HEK293T (cell line): ENCODE measurements at regions not wholly inside any gene's neighbourhood (a gene's known extent, or its start where the extent isn't known, plus 50 kb on each side); places are given as distances from the start of the nearest gene placed in this dataset.

ENCODE experiments used
- CTCF ChIA-PET: fragments of 350-600 bp; formaldehyde crosslinking; extraction: SDS; loops from one replicate; lab custom pipeline; 2021; ENCODE audit warnings: antibody characterized with exemption, inconsistent platforms; lab: Yijun Ruan, JAX
- POLR2A ChIA-PET: fragments of 350-600 bp; formaldehyde crosslinking; extraction: SDS; loops from one replicate; lab custom pipeline; 2020; ENCODE audit warnings: antibody characterized with exemption, inconsistent platforms; lab: Yijun Ruan, JAX
- DNase-seq: peaks from one replicate; pipeline ENCODE4 v3.0.0; 2012; ENCODE audit warnings: mixed read lengths; ENCODE audit errors: extremely low spot score
- ARNT ChIP-seq: fragments of 450-650 bp; IDR thresholded peaks from 2 replicates; pipeline ENCODE4 v1.6.1; 2017; ENCODE audit warnings: mild to moderate bottlenecking
- BHLHE40 ChIP-seq: fragments of 450-650 bp; IDR thresholded peaks from 2 replicates; pipeline ENCODE4 v1.6.1; 2016; ENCODE audit warnings: mild to moderate bottlenecking, moderate library complexity, borderline replicate concordance
- CTBP1 ChIP-seq: fragments of 450-650 bp; IDR thresholded peaks from 2 replicates; pipeline ENCODE4 v1.6.1; 2016; ENCODE audit warnings: borderline replicate concordance
- ELF4 ChIP-seq: fragments of 450-650 bp; IDR thresholded peaks from 2 replicates; pipeline ENCODE4 v1.6.1; 2017; ENCODE audit warnings: antibody characterized with exemption
- FOXA1 ChIP-seq: fragments of 450-650 bp; IDR thresholded peaks from 2 replicates; pipeline ENCODE4 v1.6.1; 2016; ENCODE audit warnings: mild to moderate bottlenecking
- FOXK2 ChIP-seq: fragments of 450-650 bp; IDR thresholded peaks from 2 replicates; pipeline ENCODE4 v1.6.1; 2016; ENCODE audit warnings: mild to moderate bottlenecking
- FOXM1 ChIP-seq: fragments of 450-650 bp; IDR thresholded peaks from 2 replicates; pipeline ENCODE4 v1.6.1; 2017; ENCODE audit warnings: mild to moderate bottlenecking, borderline replicate concordance
- HDGF ChIP-seq: fragments of 450-650 bp; IDR thresholded peaks from 2 replicates; pipeline ENCODE4 v1.6.1; 2017; ENCODE audit warnings: antibody characterized with exemption, borderline replicate concordance
- L3MBTL2 ChIP-seq: fragments of 450-650 bp; conservative IDR thresholded peaks from 2 replicates; pipeline ENCODE4 v1.6.1; 2016; ENCODE audit warnings: mild to moderate bottlenecking
- LEF1 ChIP-seq: fragments of 450-650 bp; IDR thresholded peaks from 2 replicates; pipeline ENCODE4 v1.6.1; 2017; ENCODE audit warnings: mild to moderate bottlenecking, borderline replicate concordance
- NFRKB ChIP-seq: fragments of 450-650 bp; IDR thresholded peaks from 2 replicates; pipeline ENCODE4 v1.6.1; 2016; ENCODE audit warnings: mild to moderate bottlenecking, moderate library complexity
- SP1 ChIP-seq: fragments of 450-650 bp; IDR thresholded peaks from 2 replicates; pipeline ENCODE4 v1.6.1; 2017
- SUZ12 ChIP-seq: fragments of 450-650 bp; IDR thresholded peaks from 2 replicates; pipeline ENCODE4 v1.6.1; 2016; ENCODE audit warnings: mild to moderate bottlenecking
- TARDBP ChIP-seq: fragments of 450-650 bp; IDR thresholded peaks from 2 replicates; pipeline ENCODE4 v1.6.1; 2016
- ZNF384 ChIP-seq: fragments of 450-650 bp; IDR thresholded peaks from 2 replicates; pipeline ENCODE4 v1.6.1; 2016
- TF ChIP-seq, protein P1 (sequence below): fragments of 450-650 bp; IDR thresholded peaks from 2 replicates; pipeline ENCODE4 v1.6.1; 2016

DNA sequence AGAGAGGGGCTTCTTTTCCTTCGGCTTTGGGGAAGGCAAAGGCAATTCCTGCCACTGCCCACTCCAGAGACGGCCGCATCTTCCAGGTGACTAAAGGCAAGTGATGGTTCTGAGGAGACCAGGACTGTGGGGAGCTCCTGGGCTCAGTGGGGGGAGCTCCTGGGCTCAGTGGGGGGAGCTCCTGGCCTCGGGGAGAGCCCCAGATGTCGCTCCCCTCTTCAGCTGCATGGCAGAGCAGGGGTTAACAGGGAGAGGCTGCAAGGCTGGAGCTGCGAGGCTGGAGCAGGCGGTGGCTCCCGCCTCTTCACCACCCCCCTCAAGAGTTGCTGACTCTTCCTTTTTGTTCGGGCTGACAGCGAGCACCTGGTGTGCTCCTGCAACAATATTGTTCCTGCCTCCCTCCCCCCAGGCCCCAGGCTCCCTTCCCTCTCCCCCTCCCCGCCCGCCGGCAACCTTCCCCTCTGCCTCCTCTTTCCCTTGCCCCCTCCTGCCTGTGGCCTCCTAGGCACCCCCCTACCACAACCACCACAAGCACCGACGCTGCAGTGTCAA lies 56.3 kb upstream of the LBX1 start:
- no peak for TF ChIP-seq NFRKB
- TF ChIP-seq, protein P1, sequence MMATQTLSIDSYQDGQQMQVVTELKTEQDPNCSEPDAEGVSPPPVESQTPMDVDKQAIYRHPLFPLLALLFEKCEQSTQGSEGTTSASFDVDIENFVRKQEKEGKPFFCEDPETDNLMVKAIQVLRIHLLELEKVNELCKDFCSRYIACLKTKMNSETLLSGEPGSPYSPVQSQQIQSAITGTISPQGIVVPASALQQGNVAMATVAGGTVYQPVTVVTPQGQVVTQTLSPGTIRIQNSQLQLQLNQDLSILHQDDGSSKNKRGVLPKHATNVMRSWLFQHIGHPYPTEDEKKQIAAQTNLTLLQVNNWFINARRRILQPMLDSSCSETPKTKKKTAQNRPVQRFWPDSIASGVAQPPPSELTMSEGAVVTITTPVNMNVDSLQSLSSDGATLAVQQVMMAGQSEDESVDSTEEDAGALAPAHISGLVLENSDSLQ: no peak
- no peak for TF ChIP-seq ZNF384
- TF ChIP-seq L3MBTL2: peak; percentile 81
- TF ChIP-seq FOXM1: no peak
- CTCF ChIA-PET: interaction anchor here (1.1 to 1.5 kb wide), 3 partner anchors 10 to 71 kb away, joined by 3 read pairs; no protein-coding TSS in a partner anchor
- DNase-seq: peak; percentile 69
- POLR2A ChIA-PET: interaction anchor here (1.7 kb wide), 1 partner anchor 12 kb away, joined by 4 read pairs; no protein-coding TSS in a partner anchor

- DNase-seq: no peak
- TF ChIP-seq SP1 (no peak), ZNF384 (no peak), ELF4 (no peak), HDGF (no peak), FOXK2 (no peak), FOXA1 (no peak), SUZ12 (no peak), TARDBP (no peak), NFRKB (no peak), FOXM1 (no peak), L3MBTL2 (no peak), CTBP1 (no peak)
- TF ChIP-seq, protein P1: no peak
- POLR2A ChIA-PET: no interaction called here
- CTCF ChIA-PET: interaction anchor here (1.1 to 7.5 kb wide), 6 partner anchors 9 to 284 kb away, joined by 3 to 79 read pairs (median 4); no protein-coding TSS in a partner anchor
Observed at GRCh38 chr10:101286248-101287046, 57.2 kb upstream of the LBX1 start.

DNA sequence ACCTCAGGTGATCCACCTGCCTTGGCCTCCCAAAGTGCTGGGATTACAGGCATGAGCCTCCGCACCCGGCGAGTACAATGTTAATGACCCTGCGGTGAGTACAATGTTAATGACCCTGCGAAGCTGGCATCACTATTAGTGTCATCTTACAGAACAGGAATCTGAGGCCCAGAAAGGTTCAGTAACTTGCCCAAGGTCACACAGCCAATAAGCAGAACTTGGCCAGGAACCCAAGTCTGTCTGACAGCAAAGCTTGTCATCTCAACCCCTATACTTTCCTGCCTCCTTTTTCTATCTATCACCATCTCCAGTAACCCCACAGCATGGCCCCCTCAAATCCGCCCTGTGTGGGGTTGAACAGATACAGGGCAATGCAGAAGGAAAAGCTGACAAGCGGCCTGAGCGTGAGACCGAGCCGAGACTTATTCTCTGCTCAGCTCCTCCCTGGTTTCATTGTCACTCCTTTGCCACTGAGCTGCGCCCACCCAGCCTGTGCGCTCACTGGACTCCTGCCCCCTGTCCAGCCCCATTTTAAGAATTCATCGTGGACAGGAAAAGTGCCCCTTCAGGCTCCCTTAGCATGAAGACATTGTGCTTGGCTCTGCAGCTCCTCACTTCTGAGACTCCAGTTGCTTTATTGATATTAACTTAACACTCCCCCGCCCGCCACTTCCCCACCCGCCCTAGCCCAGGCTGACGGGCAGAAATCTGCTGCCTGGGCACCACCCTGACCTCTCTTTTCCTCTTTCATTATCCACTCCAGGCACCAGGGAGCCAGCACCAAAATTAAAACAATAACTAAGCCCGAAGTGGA lies 58.1 kb upstream of the LBX1 start:
- ChIA-PET CTCF (interaction anchor here (0.6 to 7.5 kb wide), 17 partner anchors 8 to 553 kb away, joined by 3 to 79 read pairs (median 4); partner anchors contain the start of gene NPM3), POLR2A (interaction anchor here (0.6 to 1.2 kb wide), 2 partner anchors 19 to 56 kb away, joined by 3 read pairs; no protein-coding TSS in a partner anchor)
- no peak for TF ChIP-seq FOXA1
- DNase-seq: no peak

DNA sequence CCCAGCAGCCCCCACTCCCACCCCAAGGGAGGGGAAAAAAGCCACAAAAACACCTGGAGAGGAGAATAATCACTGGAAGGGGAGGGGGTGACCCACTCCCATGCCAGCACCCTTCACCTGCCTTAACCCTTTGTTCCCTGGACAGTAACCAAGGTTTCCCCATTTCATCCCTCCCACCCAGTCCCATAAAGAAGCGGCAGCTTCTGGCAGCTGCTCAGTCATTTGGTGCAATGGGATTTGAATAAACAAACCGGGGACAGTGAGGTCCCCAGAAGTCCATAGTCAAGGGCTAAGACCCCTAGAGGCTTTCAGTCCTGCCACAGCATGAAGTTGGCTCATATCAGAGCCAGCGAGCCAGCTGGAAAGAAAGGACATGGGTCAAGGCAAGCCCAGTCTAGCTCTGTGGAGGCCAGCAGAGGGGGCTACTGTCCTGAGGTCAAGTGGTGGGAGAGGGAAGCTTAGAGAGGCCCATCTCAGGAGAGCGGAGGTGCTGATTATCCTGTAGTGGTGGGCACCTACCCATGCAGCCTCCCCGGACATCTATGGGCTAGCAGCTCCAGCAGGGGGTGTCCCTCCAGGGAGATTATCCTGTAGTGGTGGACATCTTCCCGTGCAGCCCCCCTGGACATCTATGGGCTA lies 58.9 kb upstream of the LBX1 start:
- TF ChIP-seq LEF1 (no peak), ARNT (no peak), L3MBTL2 (no peak), BHLHE40 (no peak), FOXK2 (no peak), HDGF (no peak), SP1 (no peak), SUZ12 (no peak), FOXM1 (no peak), NFRKB (no peak), ZNF384 (no peak), ELF4 (no peak), CTBP1 (no peak), TARDBP (no peak), FOXA1 (no peak)
- TF ChIP-seq, protein P1: no peak
- ChIA-PET POLR2A (interaction anchor here (0.6 to 1.2 kb wide), 2 partner anchors 20 to 57 kb away, joined by 3 read pairs; no protein-coding TSS in a partner anchor), CTCF (interaction anchor here (0.6 to 7.5 kb wide), 20 partner anchors 9 to 553 kb away, joined by 3 to 79 read pairs (median 4); no protein-coding TSS in a partner anchor)
- peak; percentile 57 for DNase-seq

- no peak for DNase-seq
- TF ChIP-seq ELF4 (no peak), HDGF (no peak), NFRKB (no peak), LEF1 (no peak), L3MBTL2 (no peak), CTBP1 (no peak), FOXK2 (no peak)
- TF ChIP-seq, protein P1: no peak
- POLR2A ChIA-PET: interaction anchor here (1.0 to 1.8 kb wide), 2 partner anchors 26 to 60 kb away, joined by 4 to 7 read pairs; partner anchors contain the start of gene LBX1
- CTCF ChIA-PET: interaction anchor here (0.5 to 7.5 kb wide), 9 partner anchors 9 to 227 kb away, joined by 3 to 79 read pairs (median 3); no protein-coding TSS in a partner anchor
Observed at GRCh38 chr10:101289541-101289940, 60.3 kb upstream of the LBX1 start.
